OCI-LY1 (cell line): ENCODE measurements at regions not wholly inside any gene's neighbourhood (a gene's known extent, or its start where the extent isn't known, plus 50 kb on each side); places are given as distances from the start of the nearest gene placed in this dataset.

Source experiments
- CTCF ChIP-seq: fragments of 200-600 bp; sonication (generic), shearing (Covaris generic); IDR thresholded peaks from 2 replicates; pipeline ENCODE4 v1.5.1; 2017; ENCODE audit warnings: mild to moderate bottlenecking, antibody characterized with exemption, low read length, moderate library complexity, mixed read lengths
- EZH2 ChIP-seq: fragments of 200-600 bp; sonication (generic), shearing (Covaris generic); IDR thresholded peaks from 2 replicates; pipeline ENCODE4 v1.8.0; 2017; ENCODE audit warnings: borderline replicate concordance, mixed run types, mild to moderate bottlenecking, antibody characterized with exemption, low read length, moderate library complexity, mixed read lengths

- TF ChIP-seq CTCF (no peak), EZH2 (no peak)
Observed at GRCh38 chr11:92140021-92140420, 84.6 kb upstream of the FAT3 start.
